OCI-LY1 (cell line): ENCODE measurements at regions not wholly inside any gene's neighbourhood (a gene's known extent, or its start where the extent isn't known, plus 50 kb on each side); places are given as distances from the start of the nearest gene placed in this dataset.

ENCODE experiments used
- H2AFZ ChIP-seq: fragments of 200-600 bp; sonication (generic), shearing (Covaris generic); 2 replicates; pipeline ENCODE4 v1.6.0; 2014; ENCODE audit warnings: antibody characterized with exemption, mild to moderate bottlenecking, low read length
- H3F3A ChIP-seq: fragments of 200-600 bp; sonication (generic), shearing (Covaris generic); 2 replicates; pipeline ENCODE4 v1.6.0; 2014; ENCODE audit warnings: mild to moderate bottlenecking, antibody characterized with exemption, low read length, moderate library complexity; ENCODE audit not compliant: insufficient read depth
- H3K27ac ChIP-seq: fragments of 200-600 bp; sonication (generic); 2 replicates; pipeline ENCODE4 v1.5.1; 2014; ENCODE audit warnings: low read length, mixed run types, mild to moderate bottlenecking, low read depth; ENCODE audit not compliant: poor library complexity, severe bottlenecking
- H3K27me3 ChIP-seq: fragments of 200-600 bp; sonication (generic); 2 replicates; pipeline ENCODE4 v1.6.0; 2014; ENCODE audit warnings: antibody characterized with exemption, mild to moderate bottlenecking, low read length, moderate library complexity; ENCODE audit not compliant: insufficient read depth
- H3K36me3 ChIP-seq: fragments of 200-600 bp; sonication (generic); 2 replicates; pipeline ENCODE4 v1.6.1; 2014; ENCODE audit warnings: mild to moderate bottlenecking, antibody characterized with exemption, low read length, moderate library complexity, mixed read lengths; ENCODE audit not compliant: insufficient read depth
- H3K4me1 ChIP-seq: fragments of 200-600 bp; sonication (generic); 2 replicates; pipeline ENCODE4 v1.5.1; 2014; ENCODE audit warnings: mild to moderate bottlenecking, low read length, moderate library complexity; ENCODE audit not compliant: insufficient read depth, severe bottlenecking
- H3K4me2 ChIP-seq: fragments of 200-600 bp; sonication (generic), shearing (Covaris generic); 2 replicates; pipeline ENCODE4 v1.6.1; 2014; ENCODE audit warnings: low read length
- H3K4me3 ChIP-seq: fragments of 200-600 bp; sonication (generic); 2 replicates; pipeline ENCODE4 v1.5.1; 2014; ENCODE audit warnings: low read length, low read depth, mild to moderate bottlenecking, mixed read lengths; ENCODE audit not compliant: poor library complexity, severe bottlenecking
- H3K79me2 ChIP-seq: fragments of 200-600 bp; shearing (Covaris generic); 2 replicates; pipeline ENCODE4 v1.6.1; 2016; ENCODE audit warnings: mixed run types, low read length, mixed read lengths; ENCODE audit not compliant: insufficient read depth
- H3K9ac ChIP-seq: fragments of 200-600 bp; sonication (generic), shearing (Covaris generic); 2 replicates; pipeline ENCODE4 v1.6.1; 2014; ENCODE audit warnings: mild to moderate bottlenecking, low read length, mixed read lengths
- H3K9me2 ChIP-seq: fragments of 200-600 bp; sonication (generic), shearing (Covaris generic); 2 replicates; pipeline ENCODE4 v1.6.1; 2014; ENCODE audit warnings: low read depth, mild to moderate bottlenecking, low read length, mixed read lengths
- H3K9me3 ChIP-seq: fragments of 200-600 bp; shearing (Covaris generic); 2 replicates; pipeline ENCODE4 v1.6.1; 2014; ENCODE audit warnings: low read length, mixed read lengths
- H4K20me1 ChIP-seq: fragments of 200-600 bp; sonication (generic), shearing (Covaris generic); 2 replicates; pipeline ENCODE4 v1.6.0; 2016; ENCODE audit warnings: mild to moderate bottlenecking, low read length; ENCODE audit not compliant: insufficient read depth
- CTCF ChIP-seq: fragments of 200-600 bp; sonication (generic), shearing (Covaris generic); IDR thresholded peaks from 2 replicates; pipeline ENCODE4 v1.5.1; 2017; ENCODE audit warnings: mild to moderate bottlenecking, antibody characterized with exemption, low read length, moderate library complexity, mixed read lengths
- EZH2 ChIP-seq: fragments of 200-600 bp; sonication (generic), shearing (Covaris generic); IDR thresholded peaks from 2 replicates; pipeline ENCODE4 v1.8.0; 2017; ENCODE audit warnings: borderline replicate concordance, mixed run types, mild to moderate bottlenecking, antibody characterized with exemption, low read length, moderate library complexity, mixed read lengths

GRCh38 chr3:64303881-64304280, 78.6 kb upstream of the PRICKLE2 start:
- no peak overlapping the region for H3K27ac ChIP-seq
- H3K79me2 ChIP-seq, result no peaks in the 10 kb centered on the region
- no peaks in the 10 kb centered on the region for H3K36me3 ChIP-seq
- no peaks in the 10 kb centered on the region for H3K9me2 ChIP-seq
- H3F3A ChIP-seq, result no peaks in the 10 kb centered on the region
- no peaks in the 10 kb centered on the region for H4K20me1 ChIP-seq
- H3K4me3 ChIP-seq, result no peak overlapping the region
- no peak overlapping the region for H3K4me2 ChIP-seq
- no peak overlapping the region for H2AFZ ChIP-seq
- H3K4me1 ChIP-seq, result no peaks in the 10 kb centered on the region
- no peak overlapping the region for H3K9ac ChIP-seq
- no peaks in the 10 kb centered on the region for H3K9me3 ChIP-seq
- H3K27me3 ChIP-seq, result 0 out of 2 replicates have a peak, but pooled peaks cover 3% of the 10 kb centered on the region
- TF ChIP-seq CTCF (no peak), EZH2 (no peak)

GRCh38 chr3:64303401-64303800, 78.1 kb upstream of the PRICKLE2 start:
- Histone ChIP-seq H2AFZ (no peak overlapping the region), H3K9me3 (no peaks in the 10 kb centered on the region), H3K9me2 (no peaks in the 10 kb centered on the region), H3K4me2 (no peak overlapping the region), H3K27me3 (0 out of 2 replicates have a peak, but pooled peaks cover 3% of the 10 kb centered on the region), H4K20me1 (no peaks in the 10 kb centered on the region), H3K27ac (no peak overlapping the region), H3K9ac (no peak overlapping the region), H3K36me3 (no peaks in the 10 kb centered on the region), H3K4me3 (no peak overlapping the region), H3K4me1 (no peaks in the 10 kb centered on the region), H3K79me2 (no peaks in the 10 kb centered on the region), H3F3A (no peaks in the 10 kb centered on the region)
- TF ChIP-seq CTCF (no peak), EZH2 (no peak)

GRCh38 chr3:64301476-64301875, 76.2 kb upstream of the PRICKLE2 start:
- H3K27ac ChIP-seq, result no peak overlapping the region
- no peaks in the 10 kb centered on the region for H3K79me2 ChIP-seq
- no peaks in the 10 kb centered on the region for H3F3A ChIP-seq
- H2AFZ ChIP-seq, result no peak overlapping the region
- no peak overlapping the region for H3K4me3 ChIP-seq
- H3K9ac ChIP-seq, result no peak overlapping the region
- no peaks in the 10 kb centered on the region for H3K9me2 ChIP-seq
- no peaks in the 10 kb centered on the region for H3K4me1 ChIP-seq
- H3K36me3 ChIP-seq, result no peaks in the 10 kb centered on the region
- H4K20me1 ChIP-seq, result no peaks in the 10 kb centered on the region
- TF ChIP-seq CTCF (no peak), EZH2 (no peak)
- H3K27me3 ChIP-seq, result 0 out of 2 replicates have a peak, but pooled peaks cover 3% of the 10 kb centered on the region
- H3K9me3 ChIP-seq, result peaks cover 8% of the 10 kb centered on the region; the same call in 1 of the 2 replicates
- no peak overlapping the region for H3K4me2 ChIP-seq
